AG04449 (cell line): ENCODE measurements at regions not wholly inside any gene's neighbourhood (a gene's known extent, or its start where the extent isn't known, plus 50 kb on each side); places are given as distances from the start of the nearest gene placed in this dataset.

Experiments used
- CTCF ChIA-PET: fragments of 350-600 bp; formaldehyde crosslinking; extraction: SDS; loops from one replicate; lab custom pipeline; 2021; ENCODE audit warnings: antibody characterized with exemption; lab: Yijun Ruan, JAX
- POLR2A ChIA-PET: fragments of 400-600, 350-600 bp; formaldehyde crosslinking; extraction: SDS; loops from one replicate; lab custom pipeline; 2020; ENCODE audit warnings: antibody characterized with exemption, inconsistent platforms; lab: Yijun Ruan, JAX
- DNase-seq: peaks from one replicate; pipeline ENCODE4 v3.0.0-alpha.2; 2010; ENCODE audit warnings: low read depth, low spot score
- H3K4me3 ChIP-seq: 2 replicates; pipeline ENCODE4 v1.5.1; 2011; ENCODE audit warnings: low read depth, mild to moderate bottlenecking, control low read depth, low read length
- CTCF ChIP-seq: IDR thresholded peaks from one replicate; pipeline ENCODE4 v1.5.1; 2011; ENCODE audit warnings: mild to moderate bottlenecking, moderate library complexity, low read length, control low read depth, inconsistent platforms; ENCODE audit not compliant: insufficient read depth; ENCODE audit errors: missing control alignments

- no peak for TF ChIP-seq CTCF
- no peak overlapping the region for H3K4me3 ChIP-seq
- ChIA-PET POLR2A (no interaction called here), CTCF (no interaction called here)
- DNase-seq: no peak
Observed at GRCh38 chr4:66849596-66849995, 695.7 kb downstream of the CENPC start.

- no peak for TF ChIP-seq CTCF
- no peak overlapping the region for H3K4me3 ChIP-seq
- ChIA-PET CTCF (no interaction called here), POLR2A (no interaction called here)
- no peak for DNase-seq
Observed at GRCh38 chr4:66842724-66843088, 702.6 kb downstream of the CENPC start.

- DNase-seq: no peak
- POLR2A ChIA-PET: no interaction called here
- CTCF ChIA-PET: no interaction called here
- H3K4me3 ChIP-seq: no peak overlapping the region
- no peak for TF ChIP-seq CTCF
Observed at GRCh38 chr4:66842026-66842723, 703.1 kb downstream of the CENPC start.

- TF ChIP-seq CTCF: no peak
- ChIA-PET POLR2A (no interaction called here), CTCF (no interaction called here)
- H3K4me3 ChIP-seq: no peak overlapping the region
- no peak for DNase-seq
Observed at GRCh38 chr4:66840178-66840577, 705.1 kb downstream of the CENPC start.

- TF ChIP-seq CTCF: no peak
- no peak for DNase-seq
- ChIA-PET POLR2A (no interaction called here), CTCF (no interaction called here)
- no peak overlapping the region for H3K4me3 ChIP-seq
Observed at GRCh38 chr4:66837279-66837922, 707.9 kb downstream of the CENPC start.

GRCh38 chr4:66829310-66829709 is 716.0 kb downstream of the CENPC start:
- no peak for DNase-seq
- ChIA-PET CTCF (no interaction called here), POLR2A (no interaction called here)
- H3K4me3 ChIP-seq: no peak overlapping the region
- TF ChIP-seq CTCF: no peak
